ENCODE measurements at regions not wholly inside any gene's neighbourhood (a gene's known extent, or its start where the extent isn't known, plus 50 kb on each side); places are given as distances from the start of the nearest gene placed in this dataset.
"Not testable (repeated sequence)": the region's sequence is repeated elsewhere in the genome, so short reads cannot be mapped to it uniquely, and the experiment has no call there.

- DNase-seq, result no peak
Measured at GRCh38 chr9:88818495-88819201, 172.6 kb upstream of the S1PR3 start.

DNA sequence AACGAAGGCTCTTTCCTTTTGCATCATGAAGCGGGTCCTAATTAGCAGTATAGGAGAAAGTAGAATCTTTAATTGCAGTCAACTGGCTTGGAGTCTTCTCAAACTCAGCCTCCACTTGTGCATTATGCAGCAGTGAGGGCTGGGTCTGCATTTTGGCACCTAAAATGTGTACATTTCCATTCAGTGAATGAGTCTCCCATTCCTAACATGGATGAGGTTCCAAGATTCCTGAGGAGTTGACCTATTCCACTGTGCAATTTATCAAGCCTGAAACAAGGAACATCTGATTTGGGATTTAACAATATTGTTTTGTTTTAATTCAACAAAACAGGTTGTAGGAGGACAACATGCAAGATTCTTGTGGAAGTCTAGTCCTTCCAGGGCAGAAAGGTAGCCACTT is 171.8 kb upstream of the S1PR3 start:
- DNase-seq, result no peak

GRCh38 chr9:88820055-88820454 is 171.2 kb upstream of the S1PR3 start:
- no peak for DNase-seq

DNA sequence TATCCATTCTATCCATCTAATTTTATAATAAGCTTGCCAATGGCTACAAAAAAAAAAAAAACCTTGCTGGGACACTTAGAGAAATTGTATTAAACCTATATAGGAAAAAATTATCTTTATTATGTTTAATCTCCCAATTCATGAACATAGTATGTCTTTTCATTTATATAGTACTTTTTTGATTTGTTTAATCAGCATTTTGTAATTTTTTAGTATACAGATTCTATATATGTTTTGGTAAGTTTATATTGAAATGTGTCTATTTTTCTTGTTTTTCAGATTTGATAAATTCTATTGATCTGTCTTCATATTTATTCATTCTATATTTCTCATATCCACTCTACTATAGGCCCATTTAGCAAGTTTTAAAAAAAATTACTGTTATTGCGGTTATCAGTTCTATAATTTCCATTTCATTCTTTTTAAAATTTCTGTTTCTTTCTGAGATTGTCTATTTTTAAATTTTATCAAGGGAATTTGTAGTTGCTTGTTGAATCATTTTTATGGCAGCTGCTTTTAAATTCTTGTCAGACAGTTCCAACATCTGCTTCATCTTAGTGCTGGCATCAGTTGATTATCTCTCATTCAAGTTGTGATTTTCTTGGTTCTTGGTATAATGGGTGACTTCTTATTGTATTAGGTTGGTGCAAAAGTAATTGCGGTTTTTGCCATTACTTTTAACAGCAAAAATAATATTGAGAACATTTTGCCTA is 170.1 kb upstream of the S1PR3 start:
- no peak for DNase-seq

GRCh38 chr9:88821746-88822106 is 169.5 kb upstream of the S1PR3 start:
- no peak for DNase-seq

DNA sequence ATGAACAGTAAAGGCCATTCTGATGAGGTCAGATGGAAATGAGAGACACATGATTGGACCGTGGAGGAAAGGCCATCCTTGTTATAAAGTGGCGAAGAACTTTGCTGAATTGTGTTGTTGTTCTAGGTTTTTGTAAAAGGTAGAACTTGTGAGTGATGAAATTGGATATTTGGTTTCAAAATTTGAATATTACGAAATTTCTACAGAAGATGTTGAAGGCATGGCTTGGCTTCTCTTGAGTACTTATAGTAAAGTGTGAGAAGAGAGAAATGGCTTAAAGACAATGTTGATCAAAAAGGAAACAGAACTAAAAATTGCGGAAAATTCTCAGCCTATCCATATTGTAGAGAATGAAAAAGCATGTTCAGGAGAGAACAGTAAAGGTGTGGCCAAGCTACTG is 166.6 kb upstream of the S1PR3 start:
- no peak for DNase-seq

- DNase-seq, result no peak
Measured at GRCh38 chr9:88826181-88826580, 165.1 kb upstream of the S1PR3 start.

- DNase-seq, result no peak
Measured at GRCh38 chr9:88826771-88827181, 164.5 kb upstream of the S1PR3 start.

DNA sequence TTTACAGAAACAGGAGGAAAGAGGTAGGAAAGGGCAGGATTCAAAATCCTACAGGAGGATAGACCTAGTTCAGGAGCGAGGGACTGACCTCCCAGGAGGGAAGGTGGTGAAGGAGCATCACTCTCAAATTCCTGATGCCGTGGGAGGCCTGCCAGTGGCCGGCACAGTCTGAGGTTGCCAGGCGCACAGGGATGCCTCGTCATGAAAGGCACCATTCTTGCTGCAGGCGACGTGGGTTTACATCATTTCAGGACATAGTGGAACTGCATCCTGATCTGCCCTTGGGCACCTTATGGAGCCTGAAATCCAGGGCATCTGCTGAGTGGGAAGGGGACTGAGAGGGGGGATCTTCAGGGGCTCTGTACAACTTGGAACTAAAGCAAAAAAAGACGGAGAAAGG is 163.2 kb upstream of the S1PR3 start:
- DNase-seq, result no peak

DNA sequence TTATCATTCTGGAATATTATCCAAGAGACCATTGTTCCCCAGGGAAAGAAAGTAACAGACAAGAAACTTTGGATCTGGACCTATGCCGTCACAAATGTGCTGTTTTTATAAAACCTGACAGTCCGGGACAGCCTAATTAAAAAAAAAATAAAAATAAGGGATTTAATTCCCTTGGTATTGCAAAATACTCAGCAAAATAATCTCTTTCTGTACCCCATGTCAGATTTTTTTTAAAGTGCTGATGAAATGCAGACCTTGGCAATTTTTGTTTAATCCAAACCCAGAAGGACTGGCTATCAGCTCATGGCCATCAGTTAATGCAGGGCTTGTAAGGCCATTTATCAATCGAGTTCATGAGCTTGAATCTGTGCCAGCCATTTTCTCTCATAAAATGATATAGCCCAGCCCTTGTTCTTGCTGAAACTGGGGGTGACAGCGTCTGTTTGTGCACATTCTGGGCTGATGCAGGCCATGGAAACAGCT is 162.7 kb upstream of the S1PR3 start:
- no peak for DNase-seq

DNA sequence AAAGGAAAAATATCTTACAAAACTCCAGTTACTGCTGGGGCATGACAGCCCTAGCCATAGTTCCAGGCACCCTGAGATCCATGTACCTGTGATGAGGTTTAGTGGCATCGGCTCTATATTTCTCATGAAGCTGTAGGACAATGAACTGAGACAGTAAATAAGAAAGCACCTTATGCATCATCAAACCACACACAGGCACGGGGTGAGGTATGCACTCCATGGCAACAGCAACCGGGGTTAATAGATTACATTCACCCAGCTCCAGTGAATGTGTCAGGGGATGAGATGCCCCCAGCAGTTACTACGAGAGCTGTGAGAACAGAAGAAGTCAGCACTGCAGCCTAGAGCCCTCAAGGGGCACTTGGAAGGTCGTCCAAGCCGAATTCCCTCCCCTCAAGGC is 162.0 kb upstream of the S1PR3 start:
- DNase-seq, result no peak

DNA sequence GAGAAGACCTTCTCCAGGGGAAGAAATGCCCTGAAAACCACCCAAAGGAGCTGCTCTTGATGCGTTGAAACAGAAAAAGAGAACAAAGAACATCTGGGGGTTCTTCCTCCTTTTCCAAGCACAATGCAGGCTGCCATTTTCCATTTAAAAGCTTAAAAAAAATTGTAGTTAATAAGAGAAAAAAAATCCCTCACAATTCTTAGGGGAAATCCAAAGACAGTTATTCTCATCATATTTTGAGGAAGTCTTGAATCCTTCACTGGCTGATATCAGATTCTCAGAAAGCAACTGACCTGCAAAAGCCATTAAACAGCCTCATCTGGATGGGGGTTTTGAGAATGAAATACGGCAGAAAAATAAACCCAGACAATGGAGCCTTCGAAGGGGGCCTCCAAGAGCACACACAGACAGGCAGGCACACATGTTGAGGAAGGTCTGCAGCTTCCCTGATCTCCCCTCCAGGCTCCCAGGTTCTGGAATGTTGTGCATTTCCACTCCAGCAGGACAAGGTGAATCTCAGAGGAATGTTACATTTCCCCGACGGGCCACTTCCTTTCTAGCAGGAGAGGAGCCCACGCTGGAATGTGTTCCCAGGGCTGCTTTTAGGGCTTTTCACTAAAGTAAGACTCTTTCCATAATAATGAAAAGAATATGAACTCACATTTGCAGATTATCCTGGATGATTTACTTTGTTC is 159.4 kb upstream of the S1PR3 start:
- DNase-seq, result no peak

- DNase-seq, result no peak
Measured at GRCh38 chr9:88833946-88834345, 157.3 kb upstream of the S1PR3 start.

DNA sequence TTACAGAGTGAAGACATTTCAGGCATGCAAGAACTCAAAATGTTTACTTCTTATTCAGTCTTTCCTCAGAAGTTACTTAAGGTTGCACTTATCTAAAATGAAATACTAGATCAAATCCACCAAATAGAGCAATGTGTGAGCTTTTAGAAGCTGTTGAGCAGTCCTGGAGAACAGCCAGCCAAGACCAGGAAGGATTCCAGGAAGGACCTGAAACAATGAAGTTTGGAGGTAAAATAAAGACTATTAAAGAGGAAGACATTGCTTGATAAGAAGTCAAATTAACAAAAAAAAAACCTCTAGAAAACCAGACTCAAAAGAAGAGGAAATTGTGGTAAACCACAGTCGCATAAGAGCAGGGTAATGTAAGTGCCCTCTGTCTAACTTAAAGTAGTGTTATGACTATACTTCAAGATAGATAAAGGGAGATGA is 156.2 kb upstream of the S1PR3 start:
- peak; percentile 68 for DNase-seq

DNA sequence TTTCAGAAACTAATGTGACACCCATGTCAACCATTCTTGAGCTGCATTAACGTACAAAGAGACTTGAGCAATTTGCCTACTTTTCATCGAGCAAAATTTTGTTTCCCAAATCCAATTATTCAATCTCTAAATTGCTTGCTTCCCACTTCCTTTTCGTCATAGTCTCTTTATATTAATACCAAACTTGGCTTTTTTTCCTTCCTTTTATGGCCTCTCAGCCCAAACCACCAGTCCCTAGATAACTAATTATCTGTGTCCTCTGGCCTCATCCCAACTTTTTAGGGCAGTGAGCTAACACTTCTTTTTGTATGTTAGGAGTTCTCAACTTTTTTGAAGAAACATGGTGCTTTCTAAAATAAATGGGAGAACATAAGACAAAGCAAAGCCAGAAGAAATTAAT is 155.5 kb upstream of the S1PR3 start:
- DNase-seq, result no peak

- DNase-seq, result no peak
Measured at GRCh38 chr9:88837731-88838130, 153.5 kb upstream of the S1PR3 start.

GRCh38 chr9:88849878-88850277 is 141.4 kb upstream of the S1PR3 start:
- DNase-seq, result not testable (repeated sequence)

- no peak for DNase-seq
Measured at GRCh38 chr9:88852794-88853193, 138.5 kb upstream of the S1PR3 start.

GRCh38 chr9:88870627-88871026 is 120.6 kb upstream of the S1PR3 start:
- no peak for DNase-seq

GRCh38 chr9:88871669-88872068 is 119.6 kb upstream of the S1PR3 start:
- DNase-seq, result no peak

GRCh38 chr9:88872192-88872946 is 118.9 kb upstream of the S1PR3 start:
- no peak for DNase-seq

DNA sequence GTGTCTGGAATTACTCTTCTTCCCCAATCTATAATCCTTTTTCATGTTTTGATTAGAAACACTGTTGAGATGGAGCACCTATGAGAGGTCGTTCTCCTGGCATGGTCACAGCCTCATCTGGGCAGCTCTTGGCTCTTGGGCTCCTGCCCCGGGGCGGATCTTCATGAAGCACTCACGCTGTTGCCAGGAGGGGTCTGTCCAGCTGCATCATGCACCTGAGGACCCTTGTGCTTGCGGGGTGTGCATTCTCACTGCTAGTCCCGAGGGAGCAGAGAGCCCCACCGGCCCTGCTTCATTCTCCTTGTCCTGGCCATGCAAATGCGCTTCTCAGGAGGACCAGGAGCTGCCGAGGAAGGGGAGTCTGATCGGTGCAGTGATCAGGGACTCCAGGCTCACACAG is 117.6 kb upstream of the S1PR3 start:
- no peak for DNase-seq

- DNase-seq, result no peak
Measured at GRCh38 chr9:88874391-88874790, 116.9 kb upstream of the S1PR3 start.
